SK-N-SH (cell line): ENCODE measurements at regions not wholly inside any gene's neighbourhood (a gene's known extent, or its start where the extent isn't known, plus 50 kb on each side); places are given as distances from the start of the nearest gene placed in this dataset.

Experiments used
- CTCF ChIP-seq: fragments of 200-600 bp; sonication (generic); IDR thresholded peaks from 2 replicates; pipeline ENCODE4 v1.6.1; 2017; ENCODE audit warnings: antibody characterized with exemption, mild to moderate bottlenecking, moderate library complexity
- EZH2phosphoT487 ChIP-seq: fragments of 200-600 bp; sonication (generic); IDR thresholded peaks from 2 replicates; pipeline ENCODE4 v1.6.1; 2017; ENCODE audit warnings: low read depth, mixed run types, mild to moderate bottlenecking, antibody characterized with exemption, moderate library complexity, borderline replicate concordance
- JUND ChIP-seq: IDR thresholded peaks from 2 replicates; pipeline ENCODE4 v1.4.0; 2012
- MAX ChIP-seq: IDR thresholded peaks from 2 replicates; pipeline ENCODE4 v1.4.0; 2012; ENCODE audit warnings: low read depth
- MXI1 ChIP-seq: IDR thresholded peaks from 2 replicates; pipeline ENCODE4 v1.6.1; 2012; ENCODE audit warnings: mild to moderate bottlenecking, low read depth, low read length, improper control_type of control experiment
- NFIC ChIP-seq: IDR thresholded peaks from 2 replicates; pipeline ENCODE4 v1.4.0; 2012; ENCODE audit warnings: borderline replicate concordance
- POLR2AphosphoS5 ChIP-seq: IDR thresholded peaks from 2 replicates; pipeline ENCODE4 v1.6.1; 2012; ENCODE audit warnings: low read depth, low read length
- RAD21 ChIP-seq: IDR thresholded peaks from 2 replicates; pipeline ENCODE4 v1.6.1; 2012; ENCODE audit warnings: mild to moderate bottlenecking, low read length
- SMC3 ChIP-seq: IDR thresholded peaks from 2 replicates; pipeline ENCODE4 v1.6.1; 2012; ENCODE audit warnings: low read depth, low read length, improper control_type of control experiment
- TCF12 ChIP-seq: IDR thresholded peaks from 2 replicates; pipeline ENCODE4 v1.4.0; 2012
- USF2 ChIP-seq: fragments of 150-350 bp; IDR thresholded peaks from 2 replicates; pipeline ENCODE4 v1.6.1; 2017; ENCODE audit warnings: antibody characterized with exemption, low read length, low read depth, borderline replicate concordance
- ZBTB33 ChIP-seq: IDR thresholded peaks from 2 replicates; pipeline ENCODE4 v1.4.0; 2012; ENCODE audit warnings: low read depth, borderline replicate concordance

- TF ChIP-seq CTCF (no peak), RAD21 (no peak), MXI1 (no peak), EZH2phosphoT487 (no peak), MAX (no peak), SMC3 (no peak), NFIC (no peak), TCF12 (no peak), POLR2AphosphoS5 (no peak), ZBTB33 (no peak), USF2 (no peak), JUND (no peak)
Observed at GRCh38 chr2:8086357-8086756, 595.5 kb upstream of the ID2 start.
